ENCODE measurements at regions not wholly inside any gene's neighbourhood (a gene's known extent, or its start where the extent isn't known, plus 50 kb on each side); places are given as distances from the start of the nearest gene placed in this dataset.

DNA sequence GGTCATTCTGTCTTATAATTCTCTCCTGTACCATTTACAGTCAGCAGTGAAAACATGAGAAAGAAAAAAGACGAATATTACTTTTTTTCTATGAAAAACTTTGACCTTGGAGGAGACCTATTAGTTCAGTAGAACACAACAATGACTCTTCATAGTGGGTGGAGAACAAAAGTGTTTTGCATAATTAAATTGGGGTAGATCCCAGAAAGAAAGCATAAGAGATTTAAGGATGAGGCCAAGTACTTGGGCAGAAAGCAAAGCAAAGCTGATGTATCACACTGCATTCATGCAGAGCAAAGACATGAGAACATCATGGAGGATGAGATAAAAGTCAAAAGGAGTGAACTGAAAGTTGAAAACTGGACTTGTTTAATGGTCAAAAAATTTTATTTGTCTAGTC, 1273.4 kb downstream of the ROBO2 start:
- Histone ChIP-seq H3K27me3 (no peaks in the 10 kb centered on the region), H3K27ac (no peak overlapping the region), H3K9me3 (replicated peaks in 1 of 3) (no peaks in the 10 kb centered on the region), H3K36me3 (replicated peaks in 1 of 2) (no peaks in the 10 kb centered on the region), H3K4me1 (replicated peaks in 1 of 2) (no peaks in the 10 kb centered on the region), H3K4me3 (no peak overlapping the region)
- intact Hi-C loops (cut with DNase I): no loop called here
- DNase-seq: no peak
- 23 to 57% (median 43%) methylated on average over 1 of the region's 1 CpG for WGBS, 4 donors
- TF ChIP-seq, protein P1, sequence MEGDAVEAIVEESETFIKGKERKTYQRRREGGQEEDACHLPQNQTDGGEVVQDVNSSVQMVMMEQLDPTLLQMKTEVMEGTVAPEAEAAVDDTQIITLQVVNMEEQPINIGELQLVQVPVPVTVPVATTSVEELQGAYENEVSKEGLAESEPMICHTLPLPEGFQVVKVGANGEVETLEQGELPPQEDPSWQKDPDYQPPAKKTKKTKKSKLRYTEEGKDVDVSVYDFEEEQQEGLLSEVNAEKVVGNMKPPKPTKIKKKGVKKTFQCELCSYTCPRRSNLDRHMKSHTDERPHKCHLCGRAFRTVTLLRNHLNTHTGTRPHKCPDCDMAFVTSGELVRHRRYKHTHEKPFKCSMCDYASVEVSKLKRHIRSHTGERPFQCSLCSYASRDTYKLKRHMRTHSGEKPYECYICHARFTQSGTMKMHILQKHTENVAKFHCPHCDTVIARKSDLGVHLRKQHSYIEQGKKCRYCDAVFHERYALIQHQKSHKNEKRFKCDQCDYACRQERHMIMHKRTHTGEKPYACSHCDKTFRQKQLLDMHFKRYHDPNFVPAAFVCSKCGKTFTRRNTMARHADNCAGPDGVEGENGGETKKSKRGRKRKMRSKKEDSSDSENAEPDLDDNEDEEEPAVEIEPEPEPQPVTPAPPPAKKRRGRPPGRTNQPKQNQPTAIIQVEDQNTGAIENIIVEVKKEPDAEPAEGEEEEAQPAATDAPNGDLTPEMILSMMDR (IDR thresholded peaks at IDR 0.05): no peak
- TF ChIP-seq POLR2A (IDR thresholded peaks at IDR 0.05): no peak

DNA sequence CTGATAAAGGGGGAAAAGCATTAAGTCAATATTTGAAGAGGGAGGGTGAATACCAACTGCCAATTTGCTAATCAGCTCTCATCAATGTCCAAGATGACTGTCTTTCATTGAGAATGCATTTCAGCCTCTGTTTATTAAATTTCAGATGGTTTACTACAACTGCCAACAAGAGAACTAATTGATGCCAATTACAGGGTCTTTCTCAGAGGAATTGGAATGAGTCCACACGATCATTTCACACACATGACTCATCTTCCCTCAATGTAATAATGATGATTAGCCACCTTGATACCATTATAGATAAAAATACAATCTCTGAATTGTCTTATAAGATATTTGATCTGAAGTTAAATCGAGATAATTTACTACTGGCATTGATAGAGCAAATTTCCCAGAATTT, 1274.4 kb downstream of the ROBO2 start:
- no peaks in the 10 kb centered on the region for H3K36me3 ChIP-seq (replicated peaks in 1 of 2)
- 57 to 76% (median 63%) methylated on average over 2 of the region's 2 CpGs for WGBS, 4 donors
- H3K27ac ChIP-seq: no peak overlapping the region
- no peaks in the 10 kb centered on the region for H3K9me3 ChIP-seq (replicated peaks in 1 of 3)
- intact Hi-C loops (cut with DNase I): no loop called here
- TF ChIP-seq, protein P1 (IDR thresholded peaks at IDR 0.05): no peak
- TF ChIP-seq POLR2A (IDR thresholded peaks at IDR 0.05): no peak
- H3K27me3 ChIP-seq: no peaks in the 10 kb centered on the region
- no peak overlapping the region for H3K4me3 ChIP-seq
- DNase-seq: no peak
- no peaks in the 10 kb centered on the region for H3K4me1 ChIP-seq (replicated peaks in 1 of 2)

DNA sequence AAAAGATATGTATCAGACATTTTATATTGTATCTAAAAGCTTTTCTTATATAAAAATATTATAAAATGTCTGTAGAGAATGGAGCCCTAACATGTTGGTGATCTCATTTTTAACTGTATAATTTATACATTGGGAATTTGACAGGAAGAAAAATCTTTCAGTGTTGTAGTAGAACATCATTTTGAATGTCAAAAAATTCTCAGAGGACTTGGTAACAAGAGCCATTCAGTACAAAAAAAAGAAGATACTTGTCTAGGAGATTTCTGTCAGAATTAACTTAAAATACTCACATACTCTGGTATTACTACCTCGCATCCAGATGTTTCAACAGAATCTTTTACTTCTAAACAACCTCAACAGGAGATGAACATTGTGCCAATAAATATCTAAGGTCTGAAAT, 1277.9 kb downstream of the ROBO2 start:
- DNase-seq: no peak
- no peak overlapping the region for H3K4me3 ChIP-seq
- H3K4me1 ChIP-seq (replicated peaks in 1 of 2): no peaks in the 10 kb centered on the region
- no peak for TF ChIP-seq POLR2A (IDR thresholded peaks at IDR 0.05)
- TF ChIP-seq, protein P1 (IDR thresholded peaks at IDR 0.05): no peak
- intact Hi-C loops (cut with DNase I): no loop called here
- WGBS, 4 donors: 76 to 85% (median 81%) methylated on average over 1 of the region's 1 CpG
- H3K27me3 ChIP-seq: no peaks in the 10 kb centered on the region
- H3K27ac ChIP-seq: no peak overlapping the region
- H3K9me3 ChIP-seq (replicated peaks in 1 of 3): no peaks in the 10 kb centered on the region
- H3K36me3 ChIP-seq (replicated peaks in 1 of 2): no peaks in the 10 kb centered on the region

DNA sequence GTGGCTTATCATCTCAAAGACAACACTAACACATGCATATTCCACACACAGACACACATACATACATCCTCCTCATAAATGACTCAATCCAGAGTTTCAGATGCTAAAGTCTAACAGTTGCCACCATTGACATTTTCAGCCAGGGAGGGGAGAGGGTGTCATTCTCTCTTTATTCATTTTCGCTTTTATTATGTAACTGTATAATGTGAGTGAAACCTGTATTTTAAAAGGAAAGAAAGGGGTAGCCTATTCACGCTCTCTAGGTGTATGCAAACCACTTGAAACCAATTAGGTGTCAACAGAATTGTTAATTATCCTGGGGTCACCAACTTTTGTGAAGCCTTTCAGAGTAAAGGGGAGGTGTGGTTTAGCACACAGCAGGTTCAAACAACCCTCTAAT, 1282.9 kb downstream of the ROBO2 start:
- Histone ChIP-seq H3K36me3 (replicated peaks in 1 of 2) (no peaks in the 10 kb centered on the region), H3K27ac (no peak overlapping the region), H3K9me3 (replicated peaks in 1 of 3) (no peaks in the 10 kb centered on the region), H3K4me1 (replicated peaks in 1 of 2) (no peaks in the 10 kb centered on the region), H3K27me3 (no peaks in the 10 kb centered on the region), H3K4me3 (no peak overlapping the region)
- 79 to 86% (median 86%) methylated on average over 2 of the region's 2 CpGs for WGBS, 4 donors
- intact Hi-C loops (cut with DNase I): no loop called here
- DNase-seq: no peak
- no peak for TF ChIP-seq POLR2A (IDR thresholded peaks at IDR 0.05)
- TF ChIP-seq, protein P1 (IDR thresholded peaks at IDR 0.05): no peak

All from adrenal gland (tissue), 9 donors.